ENCODE measurements at regions not wholly inside any gene's neighbourhood (a gene's known extent, or its start where the extent isn't known, plus 50 kb on each side); places are given as distances from the start of the nearest gene placed in this dataset.

DNA sequence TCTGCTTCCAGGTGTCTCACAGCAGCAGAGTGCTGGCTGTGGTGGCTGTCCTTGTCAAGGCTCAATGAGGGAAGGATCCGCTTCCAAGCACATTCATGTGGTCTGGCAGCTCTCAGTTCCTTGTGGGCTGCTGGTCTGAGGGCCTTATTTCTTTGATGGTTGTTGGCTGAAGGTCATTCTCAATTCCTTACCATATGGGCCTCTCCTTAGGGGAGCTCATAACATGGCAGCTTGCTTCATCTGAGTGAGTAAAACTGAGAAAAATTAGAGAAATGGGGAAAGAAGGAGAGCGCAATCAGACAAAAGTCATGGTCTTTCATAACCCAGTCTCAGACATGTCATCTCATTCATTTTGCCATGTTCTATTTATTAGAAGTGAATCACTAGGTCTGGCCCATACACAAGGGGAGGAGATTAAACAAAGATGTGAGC, 81.7 kb upstream of the TSPAN2 start:
- TF ChIP-seq POLR2A (IDR thresholded peaks at IDR 0.05) (no peak), EP300 (IDR thresholded peaks at IDR 0.05; ENCODE audit: low read depth) (no peak), CTCF (IDR thresholded peaks at IDR 0.05) (no peak)
